ENCODE measurements at regions not wholly inside any gene's neighbourhood (a gene's known extent, or its start where the extent isn't known, plus 50 kb on each side); places are given as distances from the start of the nearest gene placed in this dataset.

GRCh38 chr12:45665941-45666340 lies 63.6 kb upstream of the ARID2 start:
- no TSS peak for BruUV-seq (replicated peaks)
- no peaks in the 10 kb centered on the region for H3K36me3 ChIP-seq (ENCODE audit: insufficient read depth, low read length, poor library complexity, severe bottlenecking)
- DNase-seq (ENCODE audit: low spot score), result no peak
- CTCF ChIA-PET, result no interaction called here
- no peaks in the 10 kb centered on the region for H3K27me3 ChIP-seq (replicated peaks; ENCODE audit: insufficient read depth, low read depth, low read length, poor library complexity)
- intact Hi-C loops (cut with micrococcal nuclease; ENCODE audit: unreplicated experiment), result no loop called here
- no peak overlapping the region for H3K27ac ChIP-seq (ENCODE audit: low read depth, low read length, poor library complexity, severe bottlenecking)
- no peaks in the 10 kb centered on the region for H3K9me3 ChIP-seq (ENCODE audit: low read depth, low read length, poor library complexity, severe bottlenecking)
- no peak overlapping the region for H3K4me3 ChIP-seq (ENCODE audit: low read depth, low read length, poor library complexity, severe bottlenecking)
- TF ChIP-seq CTCF (conservative IDR thresholded peaks at IDR 0.05; ENCODE audit: low read depth, low read length), result no peak
- TF ChIP-seq EZH2 (IDR thresholded peaks at IDR 0.05; ENCODE audit: borderline replicate concordance, low read depth, low read length, poor library complexity, severe bottlenecking), result no peak
- peaks cover 4% of the 10 kb centered on the region for H3K4me1 ChIP-seq (ENCODE audit: insufficient read depth, low read length, poor library complexity, severe bottlenecking)
- POLR2A ChIA-PET (ENCODE audit: low non-redundant PET), result no interaction called here

GRCh38 chr12:45666396-45666795 lies 63.1 kb upstream of the ARID2 start:
- BruUV-seq (replicated peaks), result no TSS peak
- peaks cover 4% of the 10 kb centered on the region for H3K4me1 ChIP-seq (ENCODE audit: insufficient read depth, low read length, poor library complexity, severe bottlenecking)
- H3K9me3 ChIP-seq (ENCODE audit: low read depth, low read length, poor library complexity, severe bottlenecking), result no peaks in the 10 kb centered on the region
- H3K27ac ChIP-seq (ENCODE audit: low read depth, low read length, poor library complexity, severe bottlenecking), result no peak overlapping the region
- H3K36me3 ChIP-seq (ENCODE audit: insufficient read depth, low read length, poor library complexity, severe bottlenecking), result no peaks in the 10 kb centered on the region
- ChIA-PET POLR2A (ENCODE audit: low non-redundant PET) (no interaction called here), CTCF (no interaction called here)
- H3K27me3 ChIP-seq (replicated peaks; ENCODE audit: insufficient read depth, low read depth, low read length, poor library complexity), result no peaks in the 10 kb centered on the region
- no peak for DNase-seq (ENCODE audit: low spot score)
- H3K4me3 ChIP-seq (ENCODE audit: low read depth, low read length, poor library complexity, severe bottlenecking), result no peak overlapping the region
- intact Hi-C loops (cut with micrococcal nuclease; ENCODE audit: unreplicated experiment), result no loop called here
- TF ChIP-seq EZH2 (IDR thresholded peaks at IDR 0.05; ENCODE audit: borderline replicate concordance, low read depth, low read length, poor library complexity, severe bottlenecking) (no peak), CTCF (conservative IDR thresholded peaks at IDR 0.05; ENCODE audit: low read depth, low read length) (no peak)

DNA sequence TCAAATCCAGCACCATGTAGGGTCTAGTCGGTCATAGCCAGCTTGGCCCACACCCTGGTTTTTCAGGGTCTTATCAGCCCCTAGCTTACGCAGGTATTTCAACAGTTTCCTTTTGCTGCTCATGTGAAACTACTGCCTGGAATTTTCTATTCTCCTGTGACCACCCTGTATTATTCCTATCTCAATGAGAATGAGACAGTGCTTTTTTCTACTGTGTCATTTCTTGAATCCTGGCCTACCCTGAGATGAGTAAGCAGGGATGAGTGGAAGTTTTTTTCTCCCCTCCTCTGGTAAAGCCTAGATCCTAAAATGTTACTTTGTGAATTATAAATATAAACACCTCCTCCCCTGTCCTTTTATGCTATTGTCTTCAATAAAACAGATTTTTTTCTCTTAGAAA lies 62.7 kb upstream of the ARID2 start:
- no peaks in the 10 kb centered on the region for H3K27me3 ChIP-seq (replicated peaks; ENCODE audit: insufficient read depth, low read depth, low read length, poor library complexity)
- H3K4me3 ChIP-seq (ENCODE audit: low read depth, low read length, poor library complexity, severe bottlenecking), result no peak overlapping the region
- TF ChIP-seq EZH2 (IDR thresholded peaks at IDR 0.05; ENCODE audit: borderline replicate concordance, low read depth, low read length, poor library complexity, severe bottlenecking), result no peak
- TF ChIP-seq CTCF (conservative IDR thresholded peaks at IDR 0.05; ENCODE audit: low read depth, low read length), result no peak
- no peak overlapping the region for H3K27ac ChIP-seq (ENCODE audit: low read depth, low read length, poor library complexity, severe bottlenecking)
- intact Hi-C loops (cut with micrococcal nuclease; ENCODE audit: unreplicated experiment), result no loop called here
- ChIA-PET POLR2A (ENCODE audit: low non-redundant PET) (no interaction called here), CTCF (no interaction called here)
- H3K4me1 ChIP-seq (ENCODE audit: insufficient read depth, low read length, poor library complexity, severe bottlenecking), result peaks cover 4% of the 10 kb centered on the region
- no peaks in the 10 kb centered on the region for H3K9me3 ChIP-seq (ENCODE audit: low read depth, low read length, poor library complexity, severe bottlenecking)
- no peak for DNase-seq (ENCODE audit: low spot score)
- H3K36me3 ChIP-seq (ENCODE audit: insufficient read depth, low read length, poor library complexity, severe bottlenecking), result no peaks in the 10 kb centered on the region
- BruUV-seq (replicated peaks), result no TSS peak

Measured in A673 (cell line).